ENCODE measurements at regions not wholly inside any gene's neighbourhood (a gene's known extent, or its start where the extent isn't known, plus 50 kb on each side); places are given as distances from the start of the nearest gene placed in this dataset.

DNA sequence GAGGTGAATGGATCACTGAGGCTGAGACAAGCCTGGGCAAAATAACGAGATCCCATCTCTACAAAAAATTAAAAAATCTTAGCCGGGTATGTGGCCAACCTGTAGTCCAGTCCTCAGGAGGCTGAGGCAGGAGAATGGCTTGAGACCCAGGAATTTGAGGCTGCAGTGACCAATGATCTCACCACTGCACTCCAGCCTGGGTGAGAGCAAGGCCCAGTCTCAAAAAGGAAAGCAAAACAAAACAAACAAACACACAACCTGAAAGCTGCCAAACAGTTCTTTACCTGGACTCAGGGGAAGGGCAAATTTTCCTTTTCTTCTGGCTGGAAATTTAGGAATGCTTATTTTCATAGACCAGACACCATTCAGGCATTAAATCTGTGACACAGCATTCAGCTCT, 163.1 kb upstream of the FAT1 start:
- Mint-ChIP-seq H3K27me3 (no peaks in the 10 kb centered on the region), H3K9me3 (peaks cover 4% of the 10 kb centered on the region), H3K4me1 (no peaks in the 10 kb centered on the region), H3K36me3 (no peaks in the 10 kb centered on the region), H3K27ac (no peak overlapping the region), H3K4me3 (no peak overlapping the region)
- ATAC-seq = no peak

DNA sequence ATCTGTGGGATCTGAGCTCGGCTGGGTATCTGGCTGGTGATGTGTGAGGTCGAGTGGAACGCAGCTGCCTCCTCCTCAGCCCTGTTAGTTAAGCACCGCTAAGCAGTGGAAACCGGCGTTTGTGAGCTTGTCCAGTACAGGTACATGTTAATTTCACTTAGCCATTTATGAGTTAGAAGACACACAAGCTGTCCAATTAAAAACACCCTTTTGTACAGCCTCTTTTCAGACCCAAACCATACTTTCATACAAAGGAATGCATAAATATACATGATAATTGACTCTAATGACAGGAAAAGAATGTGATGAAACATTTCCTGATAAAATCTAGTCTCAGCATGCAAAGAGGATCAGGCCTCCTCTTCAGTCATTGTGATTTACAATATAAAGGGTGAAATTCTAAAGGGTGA, 163.6 kb upstream of the FAT1 start:
- no peak for ATAC-seq
- Mint-ChIP-seq H3K4me1 (no peaks in the 10 kb centered on the region), H3K4me3 (no peak overlapping the region), H3K27ac (no peak overlapping the region), H3K27me3 (no peaks in the 10 kb centered on the region), H3K9me3 (peaks cover 6% of the 10 kb centered on the region), H3K36me3 (no peaks in the 10 kb centered on the region)

DNA sequence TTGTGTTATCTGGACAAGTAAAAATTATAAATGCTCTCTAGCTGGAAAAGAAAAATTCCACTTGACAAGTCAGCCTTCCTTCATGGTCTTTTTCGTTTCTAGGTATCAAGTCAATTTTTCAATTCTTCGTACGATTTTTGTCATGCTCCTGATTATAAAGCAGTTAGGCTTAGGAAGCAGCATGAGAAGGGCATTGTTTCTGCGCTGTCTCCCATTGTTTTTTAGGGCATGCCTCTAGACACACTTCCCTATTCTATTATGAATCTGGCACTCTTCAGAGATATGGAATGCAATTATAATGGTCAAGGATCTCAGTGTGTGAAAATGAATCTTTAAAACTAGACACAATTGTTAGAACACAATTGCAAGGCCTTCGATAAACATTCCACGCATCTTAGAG, 164.1 kb upstream of the FAT1 start:
- no peak for ATAC-seq
- Mint-ChIP-seq H3K4me3 (no peak overlapping the region), H3K27me3 (no peaks in the 10 kb centered on the region), H3K36me3 (no peaks in the 10 kb centered on the region), H3K4me1 (no peaks in the 10 kb centered on the region), H3K27ac (no peak overlapping the region), H3K9me3 (peaks cover 6% of the 10 kb centered on the region)

DNA sequence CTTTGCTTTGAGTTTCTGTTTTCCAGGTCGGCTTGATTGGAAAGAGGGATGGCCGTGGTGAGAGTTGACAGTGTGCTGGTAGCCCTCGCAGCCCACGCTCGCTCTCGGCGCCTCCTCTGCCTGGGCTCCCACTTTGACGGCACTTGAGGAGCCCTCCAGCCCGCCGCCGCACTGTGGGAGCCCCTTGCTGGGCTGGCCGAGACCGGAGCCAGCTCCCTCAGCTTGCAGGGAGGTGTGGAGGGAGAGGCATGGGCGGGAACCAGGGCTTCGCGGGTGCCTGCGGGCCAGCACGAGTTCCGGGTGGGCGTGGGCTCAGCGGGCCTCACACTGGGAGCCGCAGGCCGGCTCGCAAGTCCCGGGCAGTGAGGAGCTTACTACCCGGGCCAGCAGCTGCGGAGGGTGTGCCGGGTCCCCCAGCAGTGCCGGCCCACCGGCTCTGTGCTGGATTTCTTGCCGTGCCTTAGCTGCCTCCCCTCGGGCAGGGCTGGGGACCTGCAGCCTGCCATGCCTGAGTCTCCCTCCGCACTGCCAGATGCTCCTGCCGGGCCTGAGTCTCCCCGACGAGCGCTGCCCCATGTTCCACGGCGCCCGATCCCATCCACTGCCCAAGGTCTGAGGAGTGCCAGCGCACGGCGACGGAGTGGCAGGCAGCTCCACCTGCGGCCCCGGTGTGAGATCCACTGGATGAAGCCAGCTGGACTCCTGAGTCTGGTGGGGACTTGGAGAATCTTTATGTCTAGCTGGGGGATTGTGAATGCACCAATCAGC, 166.4 kb upstream of the FAT1 start:
- Mint-ChIP-seq H3K36me3 (no peaks in the 10 kb centered on the region), H3K4me1 (no peaks in the 10 kb centered on the region), H3K9me3 (peaks cover 8% of the 10 kb centered on the region), H3K27me3 (no peaks in the 10 kb centered on the region), H3K4me3 (no peak overlapping the region), H3K27ac (no peak overlapping the region)
- no peak for ATAC-seq

DNA sequence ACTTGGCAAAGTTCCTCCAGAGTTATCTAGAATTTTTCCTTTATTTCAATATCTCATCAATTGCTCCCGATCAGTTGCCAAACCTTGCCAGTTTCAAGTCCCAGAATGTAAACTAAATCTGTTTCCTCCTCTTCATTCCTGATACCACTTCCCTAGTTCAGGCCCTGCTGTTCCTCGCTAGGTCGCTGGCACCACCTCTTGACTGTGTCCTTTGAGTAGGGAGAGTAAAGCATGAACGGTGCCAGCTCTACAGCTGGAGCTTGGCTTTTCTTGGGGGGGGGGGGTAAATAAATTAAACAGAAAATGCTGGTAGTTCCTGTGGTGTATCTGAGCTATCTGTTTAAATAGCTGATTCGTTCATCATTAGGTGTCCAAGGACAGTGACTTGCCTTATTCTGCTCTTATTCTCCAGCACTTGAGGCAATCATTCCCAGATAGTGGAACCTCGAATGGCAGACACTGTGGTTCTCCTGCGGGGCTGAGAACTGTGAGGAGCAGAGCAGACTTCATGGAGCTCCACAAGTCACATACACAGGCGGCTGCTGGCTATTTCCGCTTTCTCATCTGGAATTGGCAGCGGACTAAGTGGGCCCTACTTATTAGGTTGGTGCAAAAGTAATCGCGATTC, 168.3 kb upstream of the FAT1 start:
- Mint-ChIP-seq H3K27ac (no peak overlapping the region), H3K36me3 (no peaks in the 10 kb centered on the region), H3K4me1 (no peaks in the 10 kb centered on the region), H3K9me3 (peaks cover 15% of the 10 kb centered on the region), H3K4me3 (no peak overlapping the region), H3K27me3 (no peaks in the 10 kb centered on the region)
- no peak for ATAC-seq

GRCh38 chr4:186898367-186898766, 174.7 kb upstream of the FAT1 start:
- Mint-ChIP-seq H3K4me3 (no peak overlapping the region), H3K27ac (no peak overlapping the region), H3K9me3 (peaks cover 10% of the 10 kb centered on the region), H3K36me3 (no peaks in the 10 kb centered on the region), H3K4me1 (no peaks in the 10 kb centered on the region), H3K27me3 (no peaks in the 10 kb centered on the region)
- ATAC-seq = no peak

DNA sequence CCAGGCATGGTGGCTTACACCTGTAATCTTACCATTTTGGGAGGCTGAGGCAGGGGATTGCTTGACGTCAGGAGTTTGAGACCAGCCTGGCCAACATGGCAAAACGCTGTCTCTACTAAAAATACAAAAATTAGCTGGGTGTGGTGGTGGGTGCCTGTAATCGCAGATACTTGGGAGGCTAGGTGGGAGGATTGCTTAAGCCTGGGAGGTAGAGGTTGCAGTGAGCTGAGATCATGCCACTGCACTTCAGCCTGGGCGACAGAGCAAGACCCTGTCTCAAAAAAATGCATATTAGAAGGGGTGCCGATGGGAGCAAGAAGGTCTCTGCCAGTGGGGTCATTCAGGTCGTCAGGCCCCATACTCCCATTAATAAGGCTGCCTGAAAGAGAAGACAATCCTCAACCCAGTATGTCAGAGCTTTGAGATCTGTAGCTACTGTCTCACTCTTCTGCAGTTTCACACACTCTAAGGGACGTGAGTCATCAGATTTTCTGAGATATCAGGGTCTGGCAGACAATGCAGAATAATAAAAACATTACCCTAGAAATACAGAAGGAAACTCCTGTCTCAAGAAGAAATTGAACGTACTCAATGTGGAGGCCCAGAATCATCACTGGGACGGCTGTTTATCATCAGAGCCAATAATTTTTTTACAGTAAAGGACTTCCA, 176.7 kb upstream of the FAT1 start:
- no peaks in the 10 kb centered on the region for H3K27me3 Mint-ChIP-seq
- no peaks in the 10 kb centered on the region for H3K4me1 Mint-ChIP-seq
- H3K36me3 Mint-ChIP-seq = no peaks in the 10 kb centered on the region
- H3K27ac Mint-ChIP-seq = no peak overlapping the region
- no peak overlapping the region for H3K4me3 Mint-ChIP-seq
- H3K9me3 Mint-ChIP-seq = peaks cover 14% of the 10 kb centered on the region
- no peak for ATAC-seq

DNA sequence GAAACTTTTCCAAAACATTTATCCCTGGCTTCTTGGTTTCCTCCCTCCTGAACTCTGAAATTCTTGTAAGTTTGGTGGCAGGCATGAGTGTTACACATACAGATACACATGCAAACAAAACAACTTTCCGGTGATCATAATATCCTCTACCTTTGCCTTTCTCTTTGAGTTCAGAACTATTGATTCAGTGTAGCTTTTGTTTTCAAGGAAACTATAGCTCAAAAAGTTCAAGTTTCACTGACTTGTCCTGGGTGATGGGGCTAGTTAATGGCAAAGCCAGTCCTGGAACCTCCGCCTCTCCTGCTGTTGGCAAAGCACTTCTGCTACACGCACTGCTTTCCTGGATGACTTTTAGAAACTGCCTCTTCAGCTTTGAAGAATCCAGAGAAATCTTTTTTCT, 177.3 kb upstream of the FAT1 start:
- Mint-ChIP-seq H3K4me3 (no peak overlapping the region), H3K9me3 (peaks cover 14% of the 10 kb centered on the region), H3K27ac (no peak overlapping the region), H3K27me3 (no peaks in the 10 kb centered on the region), H3K4me1 (no peaks in the 10 kb centered on the region), H3K36me3 (no peaks in the 10 kb centered on the region)
- no peak for ATAC-seq

DNA sequence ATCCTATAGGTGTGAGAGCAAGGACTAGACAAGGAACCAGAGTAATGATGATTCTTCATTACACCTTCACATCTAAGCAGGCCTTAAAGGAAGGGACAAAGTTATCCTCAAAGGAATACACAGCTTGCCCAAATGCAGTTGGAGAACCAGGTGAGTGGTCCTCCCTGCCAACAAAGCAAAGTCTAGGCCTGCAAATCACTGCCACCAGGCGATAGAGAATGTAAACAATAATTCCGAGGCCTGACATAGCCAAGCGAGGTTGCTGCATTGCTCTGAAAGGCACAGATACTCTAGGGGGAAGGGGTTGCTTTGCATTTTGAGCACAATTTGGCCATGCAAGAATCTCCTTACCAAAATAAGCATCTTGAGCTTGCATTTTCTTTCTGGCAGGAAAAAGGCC, 178.2 kb upstream of the FAT1 start:
- Mint-ChIP-seq H3K4me3 (no peak overlapping the region), H3K4me1 (no peaks in the 10 kb centered on the region), H3K27me3 (no peaks in the 10 kb centered on the region), H3K27ac (no peak overlapping the region), H3K9me3 (peaks cover 9% of the 10 kb centered on the region), H3K36me3 (no peaks in the 10 kb centered on the region)
- ATAC-seq = no peak

DNA sequence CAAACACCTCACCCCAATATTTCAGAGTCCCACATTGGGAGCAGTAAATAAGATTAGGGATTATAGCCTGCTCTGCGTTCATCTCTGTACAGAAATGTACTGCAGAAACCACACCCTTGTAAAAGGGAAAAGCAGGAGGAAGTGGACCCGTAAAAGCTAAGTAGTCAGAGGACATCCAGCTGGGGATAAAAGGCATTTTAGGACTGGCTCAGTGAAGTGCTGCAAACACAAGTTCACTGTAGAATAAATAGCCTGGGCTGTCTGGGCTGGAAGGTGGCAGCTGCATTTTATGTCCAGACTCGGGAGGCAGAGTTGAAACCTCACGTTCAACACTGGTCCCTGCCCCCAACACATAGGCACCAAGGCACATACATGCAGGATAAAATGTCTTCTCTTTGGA, 178.7 kb upstream of the FAT1 start:
- Mint-ChIP-seq H3K4me1 (no peaks in the 10 kb centered on the region), H3K9me3 (peaks cover 8% of the 10 kb centered on the region), H3K36me3 (no peaks in the 10 kb centered on the region)

GRCh38 chr4:186904101-186904500, 180.4 kb upstream of the FAT1 start:
- ATAC-seq = no peak
- no peaks in the 10 kb centered on the region for H3K36me3 Mint-ChIP-seq
- H3K27ac Mint-ChIP-seq = no peak overlapping the region
- no peak overlapping the region for H3K4me3 Mint-ChIP-seq
- no peaks in the 10 kb centered on the region for H3K27me3 Mint-ChIP-seq
- H3K4me1 Mint-ChIP-seq = no peaks in the 10 kb centered on the region
- peaks cover 11% of the 10 kb centered on the region for H3K9me3 Mint-ChIP-seq

More for the DNA sequence above, 178.7 kb upstream of the FAT1 start:
- Mint-ChIP-seq H3K27me3 (no peaks in the 10 kb centered on the region), H3K4me3 (no peak overlapping the region), H3K27ac (no peak overlapping the region)
- ATAC-seq = peak; percentile 20

DNA sequence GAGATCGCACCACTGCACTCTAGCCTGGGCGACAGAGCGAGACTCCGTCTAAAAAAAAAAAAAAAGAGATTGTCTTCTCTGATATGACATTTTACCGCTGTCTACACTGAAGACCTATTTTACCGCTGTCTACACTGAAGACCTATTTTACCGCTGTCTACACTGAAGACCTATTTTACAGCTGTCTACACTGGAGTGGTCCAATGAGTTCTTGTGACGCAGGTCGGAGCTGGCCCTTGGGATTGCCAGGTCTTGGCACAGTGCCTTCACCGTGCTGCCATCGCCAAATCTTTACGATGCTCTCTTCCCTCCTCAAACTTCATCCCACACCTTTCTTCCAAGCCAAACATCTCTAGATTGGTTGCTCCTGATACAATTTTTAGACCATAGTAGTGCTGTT, 183.1 kb upstream of the FAT1 start:
- Mint-ChIP-seq H3K4me3 (no peak overlapping the region), H3K36me3 (no peaks in the 10 kb centered on the region), H3K9me3 (peaks cover 11% of the 10 kb centered on the region), H3K27ac (no peak overlapping the region), H3K27me3 (no peaks in the 10 kb centered on the region), H3K4me1 (no peaks in the 10 kb centered on the region)
- no peak for ATAC-seq

- no peaks in the 10 kb centered on the region for H3K36me3 Mint-ChIP-seq
- no peak for ATAC-seq
- no peak overlapping the region for H3K27ac Mint-ChIP-seq
- no peaks in the 10 kb centered on the region for H3K27me3 Mint-ChIP-seq
- no peaks in the 10 kb centered on the region for H3K4me1 Mint-ChIP-seq
- peaks cover 6% of the 10 kb centered on the region for H3K9me3 Mint-ChIP-seq
- H3K4me3 Mint-ChIP-seq = no peak overlapping the region
Measured at GRCh38 chr4:186910385-186910784, 186.7 kb upstream of the FAT1 start.

- Mint-ChIP-seq H3K4me3 (no peak overlapping the region), H3K36me3 (no peaks in the 10 kb centered on the region)
- ATAC-seq = no peak
Measured at GRCh38 chr4:186912606-186913005, 188.9 kb upstream of the FAT1 start.

GRCh38 chr4:186915816-186916215, 192.2 kb upstream of the FAT1 start:
- Mint-ChIP-seq H3K9me3 (peaks cover 2% of the 10 kb centered on the region), H3K36me3 (no peaks in the 10 kb centered on the region), H3K4me1 (no peaks in the 10 kb centered on the region), H3K27ac (no peak overlapping the region), H3K4me3 (no peak overlapping the region), H3K27me3 (no peaks in the 10 kb centered on the region)
- no peak for ATAC-seq

More at GRCh38 chr4:186912606-186913005, 188.9 kb upstream of the FAT1 start:
- H3K4me1 Mint-ChIP-seq = no peaks in the 10 kb centered on the region
- no peaks in the 10 kb centered on the region for H3K27me3 Mint-ChIP-seq
- peaks cover 3% of the 10 kb centered on the region for H3K9me3 Mint-ChIP-seq
- H3K27ac Mint-ChIP-seq = no peak overlapping the region

DNA sequence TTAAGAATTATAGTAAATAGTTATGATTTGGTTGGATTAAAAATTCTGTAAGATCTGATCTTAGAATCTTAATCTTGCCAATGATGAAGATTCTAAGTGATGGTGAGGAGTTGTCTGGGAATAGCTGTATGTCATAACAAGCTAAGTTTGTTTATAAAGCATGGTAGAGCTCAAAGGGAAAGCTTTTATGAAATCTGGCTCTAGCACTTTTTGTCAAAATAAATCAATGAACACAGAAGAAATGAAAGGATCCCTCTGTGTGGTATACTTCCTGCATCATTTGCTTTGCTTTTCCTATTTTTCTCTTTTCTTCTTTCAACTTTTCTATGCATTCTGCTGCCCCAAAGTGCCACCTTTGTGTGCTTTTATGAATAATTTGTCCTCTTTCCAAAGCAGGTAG, 193.5 kb upstream of the FAT1 start:
- Mint-ChIP-seq H3K4me1 (no peaks in the 10 kb centered on the region), H3K4me3 (no peak overlapping the region), H3K9me3 (no peaks in the 10 kb centered on the region), H3K36me3 (no peaks in the 10 kb centered on the region), H3K27me3 (no peaks in the 10 kb centered on the region), H3K27ac (no peak overlapping the region)
- no peak for ATAC-seq
